A549 (cell line): ENCODE measurements at regions not wholly inside any gene's neighbourhood (a gene's known extent, or its start where the extent isn't known, plus 50 kb on each side); places are given as distances from the start of the nearest gene placed in this dataset.

Experiments
- ATAC-seq, 2 experiments: fragments of 200-7000 bp in 1 of 2; fragments of >200 bp in 1 of 2; cut with Nextera tagmentation in 1 of 2; cut with Tn5 transposase in 1 of 2; 3 replicates each; pipeline versions ENCODE4 v1.8.0 to v1.9.1; 2018 to 2020; ENCODE audit warnings: mild to moderate bottlenecking in 1 of 2, moderate library complexity in 1 of 2
- CTCF ChIA-PET: fragments of 300-600 bp; sonication (Branson Sonifier 250); formaldehyde crosslinking; extraction: SDS; loops from one replicate; lab custom pipeline; 2021; ENCODE audit warnings: antibody characterized with exemption, inconsistent platforms; lab: Yijun Ruan, JAX
- POLR2A ChIA-PET: fragments of 350-600 bp; formaldehyde crosslinking; extraction: SDS; loops from one replicate; lab custom pipeline; 2021; ENCODE audit warnings: antibody characterized with exemption, inconsistent platforms; lab: Yijun Ruan, JAX
- DNase-seq, 2 experiments: peaks; one replicate each; pipeline versions ENCODE4 v3.0.0 to v3.0.0-alpha.2; 2011 to 2016; ENCODE audit warnings: low read depth in 1 of 2, low spot score in 1 of 2
- FAIRE-seq: peaks from 2 replicates; lab custom pipeline; 2011; peaks lifted over from hg19 to GRCh38; lab: Jason Lieb, UNC
- H3K27ac ChIP-seq, 2 experiments: fragments of >200 bp; sonication (Bioruptor Twin); formaldehyde crosslinking; 3 replicates each; pipeline ENCODE4 v1.5.1; 2016 to 2017
- H3K4me1 ChIP-seq: fragments of >200 bp; sonication (Bioruptor Twin); formaldehyde crosslinking; 3 replicates; pipeline ENCODE4 v1.6.1; 2016
- H3K4me2 ChIP-seq: fragments of >200 bp; sonication (Bioruptor Twin); formaldehyde crosslinking; 3 replicates; pipeline ENCODE4 v1.6.1; 2016
- H3K4me3 ChIP-seq: fragments of >200 bp; sonication (Bioruptor Twin); formaldehyde crosslinking; 3 replicates; pipeline ENCODE4 v1.5.1; 2016
- H3K9me3 ChIP-seq: fragments of >200 bp; sonication (Bioruptor Twin); formaldehyde crosslinking; 3 replicates; pipeline ENCODE4 v1.6.1; 2016
- CEBPB ChIP-seq, 2 experiments: fragments of >200 bp in 1 of 2; sonication (Bioruptor Twin) in 1 of 2; formaldehyde crosslinking in 1 of 2; IDR thresholded peaks; 2 replicates each; pipeline ENCODE4 v1.6.1; 2012 to 2016
- CHD2 ChIP-seq: fragments of 150-350 bp; IDR thresholded peaks from 2 replicates; pipeline ENCODE4 v1.6.1; 2014; ENCODE audit warnings: low read length; ENCODE audit not compliant: partially characterized antibody
- FOSB ChIP-seq: fragments of 250-450 bp; sonication (Bioruptor Pico); IDR thresholded peaks from 2 replicates; pipeline ENCODE4 v1.5.0; 2020; ENCODE audit warnings: mild to moderate bottlenecking, moderate library complexity
- FOXS1 ChIP-seq: fragments of 250-450 bp; sonication (Bioruptor Pico); IDR thresholded peaks from 2 replicates; pipeline ENCODE4 v1.5.0; 2020; ENCODE audit warnings: mild to moderate bottlenecking, moderate library complexity
- GATA3 ChIP-seq: IDR thresholded peaks from 2 replicates; pipeline ENCODE4 v1.6.1; 2012; ENCODE audit warnings: borderline replicate concordance
- HDAC2 ChIP-seq: fragments of 200-600 bp; sonication (generic); IDR thresholded peaks from 2 replicates; pipeline ENCODE4 v1.6.1; 2016
- HOXA7 ChIP-seq: fragments of 250-450 bp; sonication (Bioruptor Pico); IDR thresholded peaks from 2 replicates; pipeline ENCODE4 v1.5.0; 2020; ENCODE audit warnings: mild to moderate bottlenecking, moderate library complexity
- JUNB ChIP-seq: fragments of >200 bp; sonication (Bioruptor Twin); formaldehyde crosslinking; IDR thresholded peaks from 2 replicates; pipeline ENCODE4 v1.6.1; 2016
- NR3C1 ChIP-seq: fragments of >200 bp; sonication (Bioruptor Twin); formaldehyde crosslinking; IDR thresholded peaks from 3 replicates; pipeline ENCODE4 v1.6.1; 2017
- PHF8 ChIP-seq: fragments of 200-600 bp; sonication (generic); IDR thresholded peaks from 2 replicates; pipeline ENCODE4 v1.6.1; 2016; ENCODE audit warnings: low read depth, mild to moderate bottlenecking, antibody characterized with exemption, moderate library complexity, borderline replicate concordance
- POLR2A ChIP-seq: IDR thresholded peaks from 2 replicates; pipeline ENCODE4 v1.6.1; 2012; ENCODE audit warnings: mild to moderate bottlenecking, low read length
- RNF2 ChIP-seq: fragments of 200-600 bp; sonication (generic); IDR thresholded peaks from 2 replicates; pipeline ENCODE4 v1.6.1; 2016; ENCODE audit warnings: low read depth, mild to moderate bottlenecking, antibody characterized with exemption, moderate library complexity, borderline replicate concordance
- SREBF2 ChIP-seq: fragments of 450-650 bp; IDR thresholded peaks from 2 replicates; pipeline ENCODE4 v1.6.1; 2014; ENCODE audit warnings: mild to moderate bottlenecking, moderate library complexity
- WGBS: methylation state at CpG from one replicate; pipeline ENCODE4 v1.1.6; 2017; ENCODE audit errors: missing lambda C conversion rate; 5-methylcytosine and 5-hydroxymethylcytosine counted together
- TF ChIP-seq, protein P1 (sequence below): IDR thresholded peaks from 2 replicates; pipeline ENCODE4 v1.6.1; 2012
- TF ChIP-seq, protein P2 (sequence below): fragments of 200-600 bp; sonication (generic); IDR thresholded peaks from 2 replicates; pipeline ENCODE4 v1.6.1; 2016; ENCODE audit warnings: antibody characterized with exemption, mild to moderate bottlenecking, moderate library complexity
- TF ChIP-seq, protein P3 (sequence below): fragments of 250-450 bp; sonication (Bioruptor Pico); IDR thresholded peaks from 2 replicates; pipeline ENCODE4 v1.5.0; 2021; ENCODE audit warnings: mild to moderate bottlenecking, moderate library complexity, borderline replicate concordance
- TF ChIP-seq, protein P4 (sequence below): fragments of 150-350 bp; IDR thresholded peaks from 2 replicates; pipeline ENCODE4 v1.6.1; 2014; ENCODE audit warnings: low read depth, mild to moderate bottlenecking, low read length

DNA sequence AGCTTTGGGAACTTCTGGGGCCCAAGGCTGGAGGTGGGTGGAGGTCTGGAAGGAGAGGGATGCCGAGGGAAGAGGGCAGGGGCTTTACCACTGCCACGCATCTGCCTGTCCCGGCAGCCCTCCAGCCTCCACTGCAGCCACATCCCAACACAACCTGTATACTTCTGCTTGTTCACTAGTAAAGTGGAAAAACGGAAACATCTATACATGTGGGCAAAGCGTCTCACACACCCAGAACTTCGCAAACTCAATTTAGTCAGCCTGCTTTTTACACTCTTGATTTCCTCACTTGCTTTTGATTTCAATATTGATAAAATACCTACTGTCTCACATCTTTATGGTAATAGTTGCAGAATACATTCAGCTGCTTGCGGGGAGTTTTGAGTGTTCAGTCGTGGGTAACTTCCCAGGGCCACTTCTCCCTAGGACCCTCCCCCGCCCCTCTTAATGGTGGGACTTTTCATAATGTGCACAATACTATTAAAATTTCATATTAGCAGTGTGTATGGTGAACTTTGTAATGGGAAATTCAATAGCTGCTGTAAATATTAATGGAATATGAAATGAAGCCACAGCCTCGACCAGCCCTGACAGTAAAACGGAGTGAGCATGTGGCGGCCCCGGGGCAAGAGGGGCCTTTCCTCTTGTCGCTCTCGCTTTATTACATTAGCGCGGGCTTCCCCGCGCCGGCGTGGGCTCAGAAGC, 85.2 kb downstream of the NR2F2 start:
- TF ChIP-seq HDAC2 (no peak), GATA3 (no peak), HOXA7 (CRISPR knock-in tag) (no peak)
- TF ChIP-seq, protein P1, sequence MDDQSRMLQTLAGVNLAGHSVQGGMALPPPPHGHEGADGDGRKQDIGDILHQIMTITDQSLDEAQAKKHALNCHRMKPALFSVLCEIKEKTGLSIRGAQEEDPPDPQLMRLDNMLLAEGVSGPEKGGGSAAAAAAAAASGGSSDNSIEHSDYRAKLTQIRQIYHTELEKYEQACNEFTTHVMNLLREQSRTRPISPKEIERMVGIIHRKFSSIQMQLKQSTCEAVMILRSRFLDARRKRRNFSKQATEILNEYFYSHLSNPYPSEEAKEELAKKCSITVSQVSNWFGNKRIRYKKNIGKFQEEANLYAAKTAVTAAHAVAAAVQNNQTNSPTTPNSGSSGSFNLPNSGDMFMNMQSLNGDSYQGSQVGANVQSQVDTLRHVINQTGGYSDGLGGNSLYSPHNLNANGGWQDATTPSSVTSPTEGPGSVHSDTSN = no peak
- TF ChIP-seq, all 56 proteins: peak for 0
- FAIRE-seq (no peak), DNase-seq (no peak), ATAC-seq (no peak)
- Histone ChIP-seq H3K9me3 (no peaks in the 10 kb centered on the region), H3K4me2 (peak overlapping the region; percentile 64; the same call in 1 of the 3 replicates), H3K4me3 (no peak overlapping the region), H3K4me1 (peaks cover 15% of the 10 kb centered on the region), H3K27ac (no peak overlapping the region)
- ChIA-PET CTCF (no interaction called here), POLR2A (no interaction called here)
- WGBS = 29% methylated on average over 21 of the region's 21 CpGs

DNA sequence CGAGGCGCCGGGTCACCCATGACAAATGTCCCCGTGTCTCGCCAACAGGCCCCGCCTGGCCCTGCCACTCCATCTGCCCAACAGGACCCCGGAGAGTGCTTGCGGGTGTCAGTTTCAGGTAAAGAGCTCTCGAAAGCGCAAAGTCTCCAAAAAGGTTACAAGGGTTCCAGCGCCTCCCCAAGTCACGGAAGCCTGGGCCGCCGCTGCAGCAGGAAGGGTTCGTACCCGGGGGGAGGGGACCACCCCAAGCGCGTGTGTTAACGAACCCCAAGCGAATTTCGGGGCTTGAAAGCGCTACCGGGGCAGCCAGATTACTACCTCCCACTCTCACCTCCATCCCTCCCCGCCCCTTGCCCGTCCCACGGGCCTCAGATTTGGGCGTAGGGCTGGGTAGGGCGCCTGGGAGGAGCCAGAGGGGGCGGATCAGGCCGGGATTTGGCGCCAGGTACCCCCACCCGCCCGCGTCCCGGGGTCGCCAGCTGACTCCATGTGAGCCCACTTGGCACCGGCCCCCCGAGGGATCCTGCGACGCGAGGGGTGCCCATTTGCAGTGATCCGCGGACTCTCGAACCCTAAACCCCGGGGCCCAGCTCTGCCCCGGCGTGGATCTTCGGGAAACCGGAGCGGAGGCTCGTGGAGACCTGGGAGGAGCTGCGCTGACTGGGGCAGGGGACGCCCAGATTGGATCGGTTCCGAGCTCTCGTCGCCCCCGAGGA, 85.9 kb downstream of the NR2F2 start:
- peak overlapping the region; percentile 64 for H3K4me2 ChIP-seq
- TF ChIP-seq, protein P2, sequence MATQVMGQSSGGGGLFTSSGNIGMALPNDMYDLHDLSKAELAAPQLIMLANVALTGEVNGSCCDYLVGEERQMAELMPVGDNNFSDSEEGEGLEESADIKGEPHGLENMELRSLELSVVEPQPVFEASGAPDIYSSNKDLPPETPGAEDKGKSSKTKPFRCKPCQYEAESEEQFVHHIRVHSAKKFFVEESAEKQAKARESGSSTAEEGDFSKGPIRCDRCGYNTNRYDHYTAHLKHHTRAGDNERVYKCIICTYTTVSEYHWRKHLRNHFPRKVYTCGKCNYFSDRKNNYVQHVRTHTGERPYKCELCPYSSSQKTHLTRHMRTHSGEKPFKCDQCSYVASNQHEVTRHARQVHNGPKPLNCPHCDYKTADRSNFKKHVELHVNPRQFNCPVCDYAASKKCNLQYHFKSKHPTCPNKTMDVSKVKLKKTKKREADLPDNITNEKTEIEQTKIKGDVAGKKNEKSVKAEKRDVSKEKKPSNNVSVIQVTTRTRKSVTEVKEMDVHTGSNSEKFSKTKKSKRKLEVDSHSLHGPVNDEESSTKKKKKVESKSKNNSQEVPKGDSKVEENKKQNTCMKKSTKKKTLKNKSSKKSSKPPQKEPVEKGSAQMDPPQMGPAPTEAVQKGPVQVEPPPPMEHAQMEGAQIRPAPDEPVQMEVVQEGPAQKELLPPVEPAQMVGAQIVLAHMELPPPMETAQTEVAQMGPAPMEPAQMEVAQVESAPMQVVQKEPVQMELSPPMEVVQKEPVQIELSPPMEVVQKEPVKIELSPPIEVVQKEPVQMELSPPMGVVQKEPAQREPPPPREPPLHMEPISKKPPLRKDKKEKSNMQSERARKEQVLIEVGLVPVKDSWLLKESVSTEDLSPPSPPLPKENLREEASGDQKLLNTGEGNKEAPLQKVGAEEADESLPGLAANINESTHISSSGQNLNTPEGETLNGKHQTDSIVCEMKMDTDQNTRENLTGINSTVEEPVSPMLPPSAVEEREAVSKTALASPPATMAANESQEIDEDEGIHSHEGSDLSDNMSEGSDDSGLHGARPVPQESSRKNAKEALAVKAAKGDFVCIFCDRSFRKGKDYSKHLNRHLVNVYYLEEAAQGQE = no peak
- TF ChIP-seq PHF8 = no peak
- no peak for TF ChIP-seq FOSB (CRISPR knock-in tag)
- TF ChIP-seq FOXS1 (CRISPR knock-in tag) = no peak
- TF ChIP-seq, protein P3, sequence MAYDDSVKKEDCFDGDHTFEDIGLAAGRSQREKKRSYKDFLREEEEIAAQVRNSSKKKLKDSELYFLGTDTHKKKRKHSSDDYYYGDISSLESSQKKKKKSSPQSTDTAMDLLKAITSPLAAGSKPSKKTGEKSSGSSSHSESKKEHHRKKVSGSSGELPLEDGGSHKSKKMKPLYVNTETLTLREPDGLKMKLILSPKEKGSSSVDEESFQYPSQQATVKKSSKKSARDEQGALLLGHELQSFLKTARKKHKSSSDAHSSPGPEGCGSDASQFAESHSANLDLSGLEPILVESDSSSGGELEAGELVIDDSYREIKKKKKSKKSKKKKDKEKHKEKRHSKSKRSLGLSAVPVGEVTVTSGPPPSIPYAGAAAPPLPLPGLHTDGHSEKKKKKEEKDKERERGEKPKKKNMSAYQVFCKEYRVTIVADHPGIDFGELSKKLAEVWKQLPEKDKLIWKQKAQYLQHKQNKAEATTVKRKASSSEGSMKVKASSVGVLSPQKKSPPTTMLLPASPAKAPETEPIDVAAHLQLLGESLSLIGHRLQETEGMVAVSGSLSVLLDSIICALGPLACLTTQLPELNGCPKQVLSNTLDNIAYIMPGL (CRISPR knock-in tag) = no peak
- TF ChIP-seq POLR2A = no peak
- no peak for TF ChIP-seq NR3C1
- TF ChIP-seq CHD2 = no peak
- TF ChIP-seq, protein P4, sequence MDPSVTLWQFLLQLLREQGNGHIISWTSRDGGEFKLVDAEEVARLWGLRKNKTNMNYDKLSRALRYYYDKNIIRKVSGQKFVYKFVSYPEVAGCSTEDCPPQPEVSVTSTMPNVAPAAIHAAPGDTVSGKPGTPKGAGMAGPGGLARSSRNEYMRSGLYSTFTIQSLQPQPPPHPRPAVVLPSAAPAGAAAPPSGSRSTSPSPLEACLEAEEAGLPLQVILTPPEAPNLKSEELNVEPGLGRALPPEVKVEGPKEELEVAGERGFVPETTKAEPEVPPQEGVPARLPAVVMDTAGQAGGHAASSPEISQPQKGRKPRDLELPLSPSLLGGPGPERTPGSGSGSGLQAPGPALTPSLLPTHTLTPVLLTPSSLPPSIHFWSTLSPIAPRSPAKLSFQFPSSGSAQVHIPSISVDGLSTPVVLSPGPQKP = no peak
- no peak for TF ChIP-seq SREBF2
- TF ChIP-seq RNF2 = no peak
- TF ChIP-seq CEBPB (IDR thresholded peaks at IDR 0.05) = no peak
- TF ChIP-seq JUNB = no peak
- TF ChIP-seq, all 56 proteins: peak for 0
- ChIA-PET POLR2A (no interaction called here), CTCF (interaction anchor here (1.1 to 2.0 kb wide), 3 partner anchors 13 to 175 kb away, joined by 3 to 10 read pairs (median 4); no protein-coding TSS in a partner anchor)
- Histone ChIP-seq H3K4me3 (peak overlapping the region; percentile 31; the same call in 2 of the 3 replicates), H3K27ac (no peak overlapping the region), H3K4me1 (peaks cover 15% of the 10 kb centered on the region), H3K9me3 (no peaks in the 10 kb centered on the region)
- ATAC-seq = peak in 1 of 2 experiments; percentile 39; a peak in 3 of 6 replicates
- 9% methylated on average over 19 of the region's 58 CpGs for WGBS
- no peak for FAIRE-seq
- no peak for DNase-seq
